ENCODE measurements at regions not wholly inside any gene's neighbourhood (a gene's known extent, or its start where the extent isn't known, plus 50 kb on each side); places are given as distances from the start of the nearest gene placed in this dataset.

- TF ChIP-seq, protein P1, sequence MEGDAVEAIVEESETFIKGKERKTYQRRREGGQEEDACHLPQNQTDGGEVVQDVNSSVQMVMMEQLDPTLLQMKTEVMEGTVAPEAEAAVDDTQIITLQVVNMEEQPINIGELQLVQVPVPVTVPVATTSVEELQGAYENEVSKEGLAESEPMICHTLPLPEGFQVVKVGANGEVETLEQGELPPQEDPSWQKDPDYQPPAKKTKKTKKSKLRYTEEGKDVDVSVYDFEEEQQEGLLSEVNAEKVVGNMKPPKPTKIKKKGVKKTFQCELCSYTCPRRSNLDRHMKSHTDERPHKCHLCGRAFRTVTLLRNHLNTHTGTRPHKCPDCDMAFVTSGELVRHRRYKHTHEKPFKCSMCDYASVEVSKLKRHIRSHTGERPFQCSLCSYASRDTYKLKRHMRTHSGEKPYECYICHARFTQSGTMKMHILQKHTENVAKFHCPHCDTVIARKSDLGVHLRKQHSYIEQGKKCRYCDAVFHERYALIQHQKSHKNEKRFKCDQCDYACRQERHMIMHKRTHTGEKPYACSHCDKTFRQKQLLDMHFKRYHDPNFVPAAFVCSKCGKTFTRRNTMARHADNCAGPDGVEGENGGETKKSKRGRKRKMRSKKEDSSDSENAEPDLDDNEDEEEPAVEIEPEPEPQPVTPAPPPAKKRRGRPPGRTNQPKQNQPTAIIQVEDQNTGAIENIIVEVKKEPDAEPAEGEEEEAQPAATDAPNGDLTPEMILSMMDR (IDR thresholded peaks at IDR 0.05): no peak
- TF ChIP-seq POLR2A (IDR thresholded peaks at IDR 0.05) (no peak), EP300 (IDR thresholded peaks at IDR 0.05) (no peak)
These were observed 400.0 kb downstream of the MATN1 start for GRCh38 chr1:30323352-30323751.
